Suprapubic skin (tissue), 4 donors: ENCODE measurements at regions not wholly inside any gene's neighbourhood (a gene's known extent, or its start where the extent isn't known, plus 50 kb on each side); places are given as distances from the start of the nearest gene placed in this dataset.
"Not testable (repeated sequence)": the region's sequence is repeated elsewhere in the genome, so short reads cannot be mapped to it uniquely, and the experiment has no call there.

Experiments
- DNase-seq, 2 donors: peaks; one replicate each; pipeline ENCODE4 v3.0.0-alpha.2; 2019; ENCODE audit warnings: low spot score in 2 of 2
- H3K27ac ChIP-seq: fragments of 200-600 bp; sonication (generic); one replicate; pipeline ENCODE4 v1.5.1; 2019
- H3K27me3 ChIP-seq: fragments of 200-600 bp; sonication (generic); one replicate; pipeline ENCODE4 v1.5.1; 2019
- H3K36me3 ChIP-seq: fragments of 200-600 bp; sonication (generic); one replicate; pipeline ENCODE4 v1.5.1; 2019
- H3K4me1 ChIP-seq: fragments of 200-600 bp; sonication (generic); one replicate; pipeline ENCODE4 v1.5.1; 2019
- H3K4me3 ChIP-seq: fragments of 200-600 bp; sonication (generic); one replicate; pipeline ENCODE4 v1.5.1; 2019; ENCODE audit warnings: mild to moderate bottlenecking
- H3K9me3 ChIP-seq: fragments of 200-600 bp; sonication (generic); one replicate; pipeline ENCODE4 v1.5.1; 2019
- CTCF ChIP-seq, 2 donors: fragments of 200-600 bp in 1 of 2; fragments of 450-650 bp in 1 of 2; sonication (generic) in 1 of 2; IDR thresholded peaks; one replicate each; pipeline ENCODE4 v1.5.1; 2016 to 2019; ENCODE audit warnings: antibody characterized with exemption in 2 of 2, mild to moderate bottlenecking in 1 of 2, moderate library complexity in 1 of 2
- EP300 ChIP-seq: sonication (generic); formaldehyde crosslinking; IDR thresholded peaks from one replicate; pipeline ENCODE4 v1.6.1; 2017; ENCODE audit warnings: antibody characterized with exemption
- POLR2A ChIP-seq, 2 donors: fragments of 450-650 bp; IDR thresholded peaks; one replicate each; pipeline ENCODE4 v1.6.1; 2017; ENCODE audit warnings: antibody characterized with exemption in 2 of 2, mild to moderate bottlenecking in 2 of 2, moderate library complexity in 2 of 2
- POLR2AphosphoS5 ChIP-seq, 3 donors: sonication (generic); formaldehyde crosslinking; IDR thresholded peaks; one replicate each; pipeline ENCODE4 v1.6.1; 2017; ENCODE audit warnings: antibody characterized with exemption in 3 of 3
- WGBS: methylation state at CpG from one replicate; pipeline ENCODE4 v1.1.5; 2018; 5-methylcytosine and 5-hydroxymethylcytosine counted together

- 86% methylated on average over 4 of the region's 4 CpGs for WGBS
- H3K9me3 ChIP-seq = no peaks in the 10 kb centered on the region
- no peak overlapping the region for H3K27ac ChIP-seq
- H3K4me1 ChIP-seq = no peaks in the 10 kb centered on the region
- TF ChIP-seq POLR2AphosphoS5 (IDR thresholded peaks at IDR 0.05) (no peak), CTCF (IDR thresholded peaks at IDR 0.05) (no peak), POLR2A (IDR thresholded peaks at IDR 0.05) (no peak), EP300 (no peak)
- no peak overlapping the region for H3K4me3 ChIP-seq
- H3K36me3 ChIP-seq = no peaks in the 10 kb centered on the region
- H3K27me3 ChIP-seq = peaks cover 3% of the 10 kb centered on the region
- DNase-seq = no peak
Measured at GRCh38 chr22:33985506-33985905, 65.2 kb upstream of the LARGE1 start.

GRCh38 chr22:33986167-33986771 is 66.0 kb upstream of the LARGE1 start:
- no peak for DNase-seq
- 87% methylated on average over 6 of the region's 6 CpGs for WGBS
- H3K9me3 ChIP-seq = no peaks in the 10 kb centered on the region
- H3K4me3 ChIP-seq = no peak overlapping the region
- H3K4me1 ChIP-seq = no peaks in the 10 kb centered on the region
- H3K27me3 ChIP-seq = peaks cover 3% of the 10 kb centered on the region
- no peaks in the 10 kb centered on the region for H3K36me3 ChIP-seq
- no peak for TF ChIP-seq EP300
- no peak for TF ChIP-seq POLR2AphosphoS5 (IDR thresholded peaks at IDR 0.05)
- no peak for TF ChIP-seq CTCF (IDR thresholded peaks at IDR 0.05)
- TF ChIP-seq POLR2A (IDR thresholded peaks at IDR 0.05) = no peak
- H3K27ac ChIP-seq = no peak overlapping the region

- no peak for DNase-seq
- H3K27ac ChIP-seq = no peak overlapping the region
- WGBS = 51% methylated on average over 5 of the region's 5 CpGs
- H3K27me3 ChIP-seq = peaks cover 3% of the 10 kb centered on the region
- H3K36me3 ChIP-seq = no peaks in the 10 kb centered on the region
- no peak overlapping the region for H3K4me3 ChIP-seq
- no peaks in the 10 kb centered on the region for H3K9me3 ChIP-seq
- TF ChIP-seq EP300 (no peak), CTCF (IDR thresholded peaks at IDR 0.05) (no peak), POLR2AphosphoS5 (IDR thresholded peaks at IDR 0.05) (no peak), POLR2A (IDR thresholded peaks at IDR 0.05) (no peak)
- no peaks in the 10 kb centered on the region for H3K4me1 ChIP-seq
Measured at GRCh38 chr22:33986954-33987353, 66.7 kb upstream of the LARGE1 start.

- not testable (repeated sequence) for H3K9me3 ChIP-seq, H3K27me3 ChIP-seq, H3K36me3 ChIP-seq, H3K27ac ChIP-seq, H3K4me1 ChIP-seq, DNase-seq, H3K4me3 ChIP-seq
- 98% methylated on average over 7 of the region's 7 CpGs for WGBS
Measured at GRCh38 chr22:33989263-33989662, 69.0 kb upstream of the LARGE1 start.

- TF ChIP-seq POLR2AphosphoS5 (IDR thresholded peaks at IDR 0.05) (no peak), CTCF (IDR thresholded peaks at IDR 0.05) (no peak)
- no peaks in the 10 kb centered on the region for H3K36me3 ChIP-seq
- no peak overlapping the region for H3K27ac ChIP-seq
- no peak for DNase-seq
- peaks cover 3% of the 10 kb centered on the region for H3K27me3 ChIP-seq
- 26% methylated on average over 1 of the region's 1 CpG for WGBS
- no peaks in the 10 kb centered on the region for H3K4me1 ChIP-seq
- H3K9me3 ChIP-seq = no peaks in the 10 kb centered on the region
- no peak overlapping the region for H3K4me3 ChIP-seq
Measured at GRCh38 chr22:33991620-33992019, 71.3 kb upstream of the LARGE1 start.

GRCh38 chr22:33996824-33997223 is 76.5 kb upstream of the LARGE1 start:
- no peak overlapping the region for H3K27ac ChIP-seq
- H3K36me3 ChIP-seq = no peaks in the 10 kb centered on the region
- no peaks in the 10 kb centered on the region for H3K27me3 ChIP-seq
- H3K4me1 ChIP-seq = no peaks in the 10 kb centered on the region
- no peaks in the 10 kb centered on the region for H3K9me3 ChIP-seq
- TF ChIP-seq POLR2A (IDR thresholded peaks at IDR 0.05) = no peak
- no peak for TF ChIP-seq POLR2AphosphoS5 (IDR thresholded peaks at IDR 0.05)
- no peak for TF ChIP-seq EP300
- TF ChIP-seq CTCF (IDR thresholded peaks at IDR 0.05) = no peak
- WGBS = 93% methylated on average over 3 of the region's 3 CpGs
- H3K4me3 ChIP-seq = no peak overlapping the region
- no peak for DNase-seq
